ENCODE measurements at regions not wholly inside any gene's neighbourhood (a gene's known extent, or its start where the extent isn't known, plus 50 kb on each side); places are given as distances from the start of the nearest gene placed in this dataset.

DNA sequence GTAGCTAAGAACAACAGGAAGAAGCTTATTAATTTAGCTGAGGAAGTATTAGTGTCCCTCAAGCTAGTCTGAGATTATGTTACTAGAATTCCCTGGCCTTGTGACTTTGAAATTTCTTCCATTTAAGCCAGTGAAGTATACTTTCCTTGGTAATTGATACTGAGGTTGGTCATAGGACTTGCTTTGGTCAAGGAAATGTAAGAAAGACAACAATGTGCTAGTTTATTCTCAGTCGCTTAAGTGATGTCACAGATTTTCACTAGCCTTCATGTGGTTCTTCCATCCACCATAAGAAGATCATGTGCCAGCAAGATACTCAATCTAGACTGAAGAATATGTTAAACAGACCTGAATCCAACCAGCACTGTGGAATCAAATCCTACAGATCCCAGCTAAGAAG is 1140.1 kb downstream of the TECRL start:
- no peaks in the 10 kb centered on the region for H3K27me3 ChIP-seq (ENCODE audit: insufficient read depth)
- H3K36me3 ChIP-seq (replicated peaks in 1 of 2; ENCODE audit: control insufficient read depth in 1 of 2, insufficient read depth in 2 of 2, low read length in 1 of 2), result no peaks in the 10 kb centered on the region
- no peak overlapping the region for H2AFZ ChIP-seq (ENCODE audit: low read depth)
- no peaks in the 10 kb centered on the region for H3K9me2 ChIP-seq
- H3F3A ChIP-seq (replicated peaks; ENCODE audit: insufficient read depth), result no peaks in the 10 kb centered on the region
- no peaks in the 10 kb centered on the region for H3K4me1 ChIP-seq (ENCODE audit: control insufficient read depth in 1 of 2, insufficient read depth in 2 of 2, low read depth in 1 of 2, low read length in 1 of 2)
- no peak for DNase-seq
- ChIA-PET POLR2A (no interaction called here), CTCF (no interaction called here)
- no peaks in the 10 kb centered on the region for H4K20me1 ChIP-seq (ENCODE audit: insufficient read depth)
- H3K4me3 ChIP-seq (ENCODE audit: low read depth in 2 of 2, low read length in 1 of 2), result no peak overlapping the region
- TF ChIP-seq MEF2A (IDR thresholded peaks at IDR 0.05; ENCODE audit: borderline replicate concordance, low read depth) (no peak), TCF12 (IDR thresholded peaks at IDR 0.05) (no peak), EZH2phosphoT487 (IDR thresholded peaks at IDR 0.05; ENCODE audit: borderline replicate concordance, low read depth) (no peak), NRF1 (IDR thresholded peaks at IDR 0.05; ENCODE audit: low read depth, low read length) (no peak), SMC3 (IDR thresholded peaks at IDR 0.05; ENCODE audit: low read depth, low read length) (no peak), SIN3A (IDR thresholded peaks at IDR 0.05; ENCODE audit: borderline replicate concordance, low read depth, low read length) (no peak), RAD21 (IDR thresholded peaks at IDR 0.05; ENCODE audit: low read length) (no peak), RFX5 (IDR thresholded peaks at IDR 0.05; ENCODE audit: low read length) (no peak), TEAD4 (IDR thresholded peaks at IDR 0.05; ENCODE audit: borderline replicate concordance, insufficient read depth) (no peak), GATA2 (CRISPR knock-in tag; IDR thresholded peaks at IDR 0.05) (no peak), NFIC (IDR thresholded peaks at IDR 0.05; ENCODE audit: borderline replicate concordance) (no peak), RCOR1 (IDR thresholded peaks at IDR 0.05; ENCODE audit: low read length) (no peak), POLR2AphosphoS5 (IDR thresholded peaks at IDR 0.05; ENCODE audit: low read depth, low read length) (no peak), FOSL2 (IDR thresholded peaks at IDR 0.05; ENCODE audit: borderline replicate concordance, low read depth) (no peak), YY1 (IDR thresholded peaks at IDR 0.05; ENCODE audit: low read depth) (no peak), FOXM1 (IDR thresholded peaks at IDR 0.05; ENCODE audit: low read depth) (no peak)
- TF ChIP-seq, protein P1, sequence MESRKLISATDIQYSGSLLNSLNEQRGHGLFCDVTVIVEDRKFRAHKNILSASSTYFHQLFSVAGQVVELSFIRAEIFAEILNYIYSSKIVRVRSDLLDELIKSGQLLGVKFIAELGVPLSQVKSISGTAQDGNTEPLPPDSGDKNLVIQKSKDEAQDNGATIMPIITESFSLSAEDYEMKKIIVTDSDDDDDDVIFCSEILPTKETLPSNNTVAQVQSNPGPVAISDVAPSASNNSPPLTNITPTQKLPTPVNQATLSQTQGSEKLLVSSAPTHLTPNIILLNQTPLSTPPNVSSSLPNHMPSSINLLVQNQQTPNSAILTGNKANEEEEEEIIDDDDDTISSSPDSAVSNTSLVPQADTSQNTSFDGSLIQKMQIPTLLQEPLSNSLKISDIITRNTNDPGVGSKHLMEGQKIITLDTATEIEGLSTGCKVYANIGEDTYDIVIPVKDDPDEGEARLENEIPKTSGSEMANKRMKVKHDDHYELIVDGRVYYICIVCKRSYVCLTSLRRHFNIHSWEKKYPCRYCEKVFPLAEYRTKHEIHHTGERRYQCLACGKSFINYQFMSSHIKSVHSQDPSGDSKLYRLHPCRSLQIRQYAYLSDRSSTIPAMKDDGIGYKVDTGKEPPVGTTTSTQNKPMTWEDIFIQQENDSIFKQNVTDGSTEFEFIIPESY (IDR thresholded peaks at IDR 0.05; ENCODE audit: borderline replicate concordance, low read depth), result no peak
- TF ChIP-seq, protein P2, sequence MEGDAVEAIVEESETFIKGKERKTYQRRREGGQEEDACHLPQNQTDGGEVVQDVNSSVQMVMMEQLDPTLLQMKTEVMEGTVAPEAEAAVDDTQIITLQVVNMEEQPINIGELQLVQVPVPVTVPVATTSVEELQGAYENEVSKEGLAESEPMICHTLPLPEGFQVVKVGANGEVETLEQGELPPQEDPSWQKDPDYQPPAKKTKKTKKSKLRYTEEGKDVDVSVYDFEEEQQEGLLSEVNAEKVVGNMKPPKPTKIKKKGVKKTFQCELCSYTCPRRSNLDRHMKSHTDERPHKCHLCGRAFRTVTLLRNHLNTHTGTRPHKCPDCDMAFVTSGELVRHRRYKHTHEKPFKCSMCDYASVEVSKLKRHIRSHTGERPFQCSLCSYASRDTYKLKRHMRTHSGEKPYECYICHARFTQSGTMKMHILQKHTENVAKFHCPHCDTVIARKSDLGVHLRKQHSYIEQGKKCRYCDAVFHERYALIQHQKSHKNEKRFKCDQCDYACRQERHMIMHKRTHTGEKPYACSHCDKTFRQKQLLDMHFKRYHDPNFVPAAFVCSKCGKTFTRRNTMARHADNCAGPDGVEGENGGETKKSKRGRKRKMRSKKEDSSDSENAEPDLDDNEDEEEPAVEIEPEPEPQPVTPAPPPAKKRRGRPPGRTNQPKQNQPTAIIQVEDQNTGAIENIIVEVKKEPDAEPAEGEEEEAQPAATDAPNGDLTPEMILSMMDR (IDR thresholded peaks at IDR 0.05), result no peak
- TF ChIP-seq, protein P3, sequence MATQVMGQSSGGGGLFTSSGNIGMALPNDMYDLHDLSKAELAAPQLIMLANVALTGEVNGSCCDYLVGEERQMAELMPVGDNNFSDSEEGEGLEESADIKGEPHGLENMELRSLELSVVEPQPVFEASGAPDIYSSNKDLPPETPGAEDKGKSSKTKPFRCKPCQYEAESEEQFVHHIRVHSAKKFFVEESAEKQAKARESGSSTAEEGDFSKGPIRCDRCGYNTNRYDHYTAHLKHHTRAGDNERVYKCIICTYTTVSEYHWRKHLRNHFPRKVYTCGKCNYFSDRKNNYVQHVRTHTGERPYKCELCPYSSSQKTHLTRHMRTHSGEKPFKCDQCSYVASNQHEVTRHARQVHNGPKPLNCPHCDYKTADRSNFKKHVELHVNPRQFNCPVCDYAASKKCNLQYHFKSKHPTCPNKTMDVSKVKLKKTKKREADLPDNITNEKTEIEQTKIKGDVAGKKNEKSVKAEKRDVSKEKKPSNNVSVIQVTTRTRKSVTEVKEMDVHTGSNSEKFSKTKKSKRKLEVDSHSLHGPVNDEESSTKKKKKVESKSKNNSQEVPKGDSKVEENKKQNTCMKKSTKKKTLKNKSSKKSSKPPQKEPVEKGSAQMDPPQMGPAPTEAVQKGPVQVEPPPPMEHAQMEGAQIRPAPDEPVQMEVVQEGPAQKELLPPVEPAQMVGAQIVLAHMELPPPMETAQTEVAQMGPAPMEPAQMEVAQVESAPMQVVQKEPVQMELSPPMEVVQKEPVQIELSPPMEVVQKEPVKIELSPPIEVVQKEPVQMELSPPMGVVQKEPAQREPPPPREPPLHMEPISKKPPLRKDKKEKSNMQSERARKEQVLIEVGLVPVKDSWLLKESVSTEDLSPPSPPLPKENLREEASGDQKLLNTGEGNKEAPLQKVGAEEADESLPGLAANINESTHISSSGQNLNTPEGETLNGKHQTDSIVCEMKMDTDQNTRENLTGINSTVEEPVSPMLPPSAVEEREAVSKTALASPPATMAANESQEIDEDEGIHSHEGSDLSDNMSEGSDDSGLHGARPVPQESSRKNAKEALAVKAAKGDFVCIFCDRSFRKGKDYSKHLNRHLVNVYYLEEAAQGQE (IDR thresholded peaks at IDR 0.05; ENCODE audit: low read depth, low read length), result no peak
- TF ChIP-seq, protein P4, sequence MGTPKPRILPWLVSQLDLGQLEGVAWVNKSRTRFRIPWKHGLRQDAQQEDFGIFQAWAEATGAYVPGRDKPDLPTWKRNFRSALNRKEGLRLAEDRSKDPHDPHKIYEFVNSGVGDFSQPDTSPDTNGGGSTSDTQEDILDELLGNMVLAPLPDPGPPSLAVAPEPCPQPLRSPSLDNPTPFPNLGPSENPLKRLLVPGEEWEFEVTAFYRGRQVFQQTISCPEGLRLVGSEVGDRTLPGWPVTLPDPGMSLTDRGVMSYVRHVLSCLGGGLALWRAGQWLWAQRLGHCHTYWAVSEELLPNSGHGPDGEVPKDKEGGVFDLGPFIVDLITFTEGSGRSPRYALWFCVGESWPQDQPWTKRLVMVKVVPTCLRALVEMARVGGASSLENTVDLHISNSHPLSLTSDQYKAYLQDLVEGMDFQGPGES (IDR thresholded peaks at IDR 0.05; ENCODE audit: low read depth, low read length), result no peak
- no peak overlapping the region for H3K9ac ChIP-seq
- H3K4me2 ChIP-seq, result no peak overlapping the region
- WGBS (ENCODE audit: low lambda C conversion rate), result 71% methylated on average over 1 of the region's 1 CpG
- H3K27ac ChIP-seq (ENCODE audit: low read depth in 2 of 2, low read length in 1 of 2), result no peak overlapping the region
- no peaks in the 10 kb centered on the region; the same call in 1 of the 2 replicates for H3K9me3 ChIP-seq
- no peaks in the 10 kb centered on the region for H3K79me2 ChIP-seq (ENCODE audit: insufficient read depth)
